PC-9 (cell line): ENCODE measurements at regions not wholly inside any gene's neighbourhood (a gene's known extent, or its start where the extent isn't known, plus 50 kb on each side); places are given as distances from the start of the nearest gene placed in this dataset.
A peak's percentile ranks its signal among the peaks of the same experiment; 100 is the strongest.

Experiments
- BruUV-seq: library from RNA; stranded (reverse); fragments of 400-500 nt; replicated peaks from 2 replicates; lab custom pipeline; 2021; lab: Mats Ljungman, UMichigan
- CTCF ChIA-PET: fragments of 300-600 bp; sonication (Branson Sonifier 250); formaldehyde crosslinking; loops from one replicate; lab custom pipeline; 2022; ENCODE audit warnings: antibody characterized with exemption; lab: Charles Lee
- POLR2A ChIA-PET: fragments of 300-600 bp; sonication (Branson Sonifier 250); formaldehyde crosslinking; loops from one replicate; lab custom pipeline; 2022; ENCODE audit warnings: antibody characterized with exemption; ENCODE audit not compliant: unreplicated experiment; lab: Charles Lee
- DNase-seq, 2 experiments: peaks; one replicate each; pipeline versions ENCODE4 v3.0.0 to v3.0.0-alpha.2; 2015 to 2022; ENCODE audit warnings: mixed read lengths in 1 of 2
- H2AFZ ChIP-seq: fragments of 200-600 bp; sonication (generic); 2 replicates; pipeline ENCODE4 v1.8.1; 2017; ENCODE audit warnings: antibody characterized with exemption
- H3F3A ChIP-seq: fragments of 200-600 bp; sonication (generic); 2 replicates; pipeline ENCODE4 v1.8.1; 2017; ENCODE audit warnings: antibody characterized with exemption, mild to moderate bottlenecking, low read depth; ENCODE audit not compliant: insufficient read depth
- H3K27ac ChIP-seq: fragments of 200-600 bp; sonication (generic); 2 replicates; pipeline ENCODE4 v1.6.1; 2016; ENCODE audit warnings: mixed run types
- H3K27me3 ChIP-seq: fragments of 200-600 bp; sonication (generic); 2 replicates; pipeline ENCODE4 v1.6.1; 2016; ENCODE audit warnings: low read depth, mixed run types; ENCODE audit not compliant: insufficient read depth
- H3K36me3 ChIP-seq: fragments of 200-600 bp; sonication (generic); 2 replicates; pipeline ENCODE4 v1.6.1; 2016; ENCODE audit warnings: low read depth, mixed run types
- H3K4me1 ChIP-seq: fragments of 200-600 bp; sonication (generic); replicated peaks from 2 replicates; pipeline ENCODE4 v1.6.1; 2016; ENCODE audit warnings: mixed run types; ENCODE audit not compliant: insufficient read depth
- H3K4me2 ChIP-seq: fragments of 200-600 bp; sonication (generic); 2 replicates; pipeline ENCODE4 v1.6.1; 2017; ENCODE audit warnings: mixed run types
- H3K4me3 ChIP-seq: fragments of 200-600 bp; sonication (generic); 2 replicates; pipeline ENCODE4 v1.6.1; 2016; ENCODE audit warnings: mixed run types
- H3K79me2 ChIP-seq: fragments of 200-600 bp; sonication (generic); 2 replicates; pipeline ENCODE4 v1.6.1; 2017; ENCODE audit warnings: low read depth, mixed run types
- H3K9me2 ChIP-seq: fragments of 200-600 bp; sonication (generic); 2 replicates; pipeline ENCODE4 v1.8.1; 2017; ENCODE audit warnings: mild to moderate bottlenecking; ENCODE audit not compliant: insufficient read depth
- H3K9me3 ChIP-seq: fragments of 200-600 bp; sonication (generic); 2 replicates; pipeline ENCODE4 v1.8.1; 2016; ENCODE audit warnings: low read depth; ENCODE audit not compliant: insufficient read depth
- H4K20me1 ChIP-seq: fragments of 200-600 bp; sonication (generic); 2 replicates; pipeline ENCODE4 v1.8.1; 2017; ENCODE audit not compliant: insufficient read depth
- CTCF ChIP-seq: fragments of 200-600 bp; sonication (generic); conservative IDR thresholded peaks from 2 replicates; pipeline ENCODE4 v1.6.1; 2017; ENCODE audit warnings: mixed run types, antibody characterized with exemption, mild to moderate bottlenecking, moderate library complexity
- EZH2 ChIP-seq: fragments of 200-600 bp; sonication (generic); IDR thresholded peaks from 2 replicates; pipeline ENCODE4 v1.8.0; 2017; ENCODE audit warnings: antibody characterized with exemption, low read depth
- intact Hi-C: fragments of 100-400 bp; cut with micrococcal nuclease; formaldehyde crosslinking; loops from one replicate; pipeline ENCODE4 v1.10.0; 2022; ENCODE audit not compliant: unreplicated experiment

- H2AFZ ChIP-seq: no peak overlapping the region
- BruUV-seq: no TSS peak
- H3K27ac ChIP-seq: no peak overlapping the region
- no peaks in the 10 kb centered on the region for H3K79me2 ChIP-seq
- no peaks in the 10 kb centered on the region for H3K27me3 ChIP-seq
- H3K4me2 ChIP-seq: no peak overlapping the region
- no peaks in the 10 kb centered on the region for H3K36me3 ChIP-seq
- TF ChIP-seq CTCF: no peak
- TF ChIP-seq EZH2: no peak
- no peaks in the 10 kb centered on the region for H3K9me3 ChIP-seq
- peak; percentile 53 to 66 for DNase-seq
- ChIA-PET POLR2A (interaction anchor here (0.6 kb wide), 1 partner anchor 65 kb away, joined by 6 read pairs; no protein-coding TSS in a partner anchor), CTCF (no interaction called here)
- intact Hi-C loops: no loop called here
- no peaks in the 10 kb centered on the region; the same call in 1 of the 2 replicates for H3K9me2 ChIP-seq
- no peak overlapping the region for H3K4me3 ChIP-seq
- H3F3A ChIP-seq: peaks cover 4% of the 10 kb centered on the region; the same call in 1 of the 2 replicates
- H4K20me1 ChIP-seq: no peaks in the 10 kb centered on the region
- H3K4me1 ChIP-seq: peaks cover 16% of the 10 kb centered on the region
Measured at GRCh38 chr7:131244259-131244852, 83.3 kb upstream of the MKLN1 start.

- no peaks in the 10 kb centered on the region for H3K36me3 ChIP-seq
- H2AFZ ChIP-seq: no peak overlapping the region
- H3F3A ChIP-seq: peaks cover 4% of the 10 kb centered on the region; the same call in 1 of the 2 replicates
- no peaks in the 10 kb centered on the region; the same call in 1 of the 2 replicates for H3K9me2 ChIP-seq
- H3K4me2 ChIP-seq: peak overlapping the region; percentile 11; the same call in 1 of the 2 replicates
- H4K20me1 ChIP-seq: no peaks in the 10 kb centered on the region
- ChIA-PET CTCF (interaction anchor here (0.6 kb wide), 1 partner anchor 25 kb away, joined by 22 read pairs; no protein-coding TSS in a partner anchor), POLR2A (interaction anchor here (0.6 kb wide), 1 partner anchor 60 kb away, joined by 3 read pairs; no protein-coding TSS in a partner anchor)
- H3K4me3 ChIP-seq: no peak overlapping the region
- no peaks in the 10 kb centered on the region for H3K27me3 ChIP-seq
- no TSS peak for BruUV-seq
- TF ChIP-seq CTCF (no peak), EZH2 (no peak)
- H3K79me2 ChIP-seq: no peaks in the 10 kb centered on the region
- 0 out of 2 replicates have a peak overlapping the region, but pooled peaks have one; percentile 8 for H3K27ac ChIP-seq
- H3K9me3 ChIP-seq: peaks cover 6% of the 10 kb centered on the region; the same call in 1 of the 2 replicates
- H3K4me1 ChIP-seq: peaks cover 15% of the 10 kb centered on the region
- DNase-seq: peak; percentile 64 to 91
- intact Hi-C loops: loop anchor here (1.0 kb wide), 1 partner anchor 14 kb away; no protein-coding TSS in a partner anchor
Measured at GRCh38 chr7:131249003-131249402, 78.7 kb upstream of the MKLN1 start.

- TF ChIP-seq EZH2 (no peak), CTCF (no peak)
- ChIA-PET POLR2A (no interaction called here), CTCF (interaction anchor here (0.6 kb wide), 1 partner anchor 25 kb away, joined by 22 read pairs; no protein-coding TSS in a partner anchor)
- Histone ChIP-seq H3K9me2 (no peaks in the 10 kb centered on the region; the same call in 1 of the 2 replicates), H3K36me3 (no peaks in the 10 kb centered on the region), H3F3A (peaks cover 4% of the 10 kb centered on the region; the same call in 1 of the 2 replicates), H3K9me3 (peaks cover 11% of the 10 kb centered on the region; the same call in 1 of the 2 replicates), H3K79me2 (no peaks in the 10 kb centered on the region), H3K27me3 (no peaks in the 10 kb centered on the region), H2AFZ (no peak overlapping the region), H3K4me3 (no peak overlapping the region), H3K4me1 (peaks cover 10% of the 10 kb centered on the region), H3K27ac (no peak overlapping the region), H3K4me2 (no peak overlapping the region), H4K20me1 (no peaks in the 10 kb centered on the region)
- BruUV-seq: no TSS peak
- no peak for DNase-seq
- intact Hi-C loops: loop anchor here (1.0 kb wide), 1 partner anchor 14 kb away; no protein-coding TSS in a partner anchor
Measured at GRCh38 chr7:131249483-131249882, 78.2 kb upstream of the MKLN1 start.
